ENCODE measurements at regions not wholly inside any gene's neighbourhood (a gene's known extent, or its start where the extent isn't known, plus 50 kb on each side); places are given as distances from the start of the nearest gene placed in this dataset.

- Histone ChIP-seq H3K9ac (ENCODE audit: insufficient read depth in 1 of 2, low read length in 2 of 2) (no peak overlapping the region), H3K27ac (ENCODE audit: low read depth in 1 of 2, low read length in 1 of 2) (no peak overlapping the region), H3K36me3 (ENCODE audit: control insufficient read depth in 4 of 4, insufficient read depth in 4 of 4, low read length in 4 of 4) (no peaks in the 10 kb centered on the region), H3K9me3 (ENCODE audit: control insufficient read depth in 4 of 4, insufficient read depth in 3 of 4, low read length in 3 of 4) (no peaks in the 10 kb centered on the region), H3K4me3 (no peak overlapping the region), H3K27me3 (ENCODE audit: control insufficient read depth in 3 of 3, insufficient read depth in 3 of 3, low read length in 2 of 3) (no peaks in the 10 kb centered on the region), H3K4me1 (ENCODE audit: control insufficient read depth in 5 of 5, insufficient read depth in 5 of 5, low read length in 5 of 5) (peaks cover 0 to 10% (median 0%) of the 10 kb centered on the region in 5 donors)
- no peak for TF ChIP-seq CTCF (IDR thresholded peaks at IDR 0.05; ENCODE audit: control extremely low read depth, extremely low read depth)
- DNase-seq (peak in 2 of 3 donors; percentile 17 to 24), ATAC-seq (ENCODE audit: insufficient read depth, low FRiP score) (no peak)
Observed at GRCh38 chr3:117141812-117142211, 432.2 kb downstream of the TUSC7 start.

- ATAC-seq (ENCODE audit: insufficient read depth, low FRiP score) (no peak), DNase-seq (peak in 1 of 3 donors; percentile 26)
- Histone ChIP-seq H3K27me3 (ENCODE audit: control insufficient read depth in 3 of 3, insufficient read depth in 3 of 3, low read length in 2 of 3) (no peaks in the 10 kb centered on the region), H3K9ac (ENCODE audit: insufficient read depth in 1 of 2, low read length in 2 of 2) (no peak overlapping the region), H3K9me3 (ENCODE audit: control insufficient read depth in 4 of 4, insufficient read depth in 3 of 4, low read length in 3 of 4) (no peaks in the 10 kb centered on the region), H3K27ac (ENCODE audit: low read depth in 1 of 2, low read length in 1 of 2) (no peak overlapping the region), H3K4me3 (no peak overlapping the region), H3K4me1 (ENCODE audit: control insufficient read depth in 5 of 5, insufficient read depth in 5 of 5, low read length in 5 of 5) (peaks cover 0 to 10% (median 0%) of the 10 kb centered on the region in 5 donors), H3K36me3 (ENCODE audit: control insufficient read depth in 4 of 4, insufficient read depth in 4 of 4, low read length in 4 of 4) (no peaks in the 10 kb centered on the region)
- 19 to 32% methylated on average over 5 of the region's 5 CpGs for WGBS, 2 donors
- TF ChIP-seq CTCF (IDR thresholded peaks at IDR 0.05; ENCODE audit: control extremely low read depth, extremely low read depth) = no peak
Observed at GRCh38 chr3:117144853-117145252, 435.3 kb downstream of the TUSC7 start.

- WGBS, 2 donors = 82 to 97% methylated on average over 2 of the region's 2 CpGs
- DNase-seq (no peak), ATAC-seq (ENCODE audit: insufficient read depth, low FRiP score) (no peak)
- no peak overlapping the region for H3K9ac ChIP-seq (ENCODE audit: insufficient read depth in 1 of 2, low read length in 2 of 2)
- H3K4me3 ChIP-seq = no peak overlapping the region
- TF ChIP-seq CTCF (IDR thresholded peaks at IDR 0.05; ENCODE audit: control extremely low read depth, extremely low read depth) = no peak
- no peak overlapping the region for H3K27ac ChIP-seq (ENCODE audit: low read depth in 1 of 2, low read length in 1 of 2)
- no peaks in the 10 kb centered on the region for H3K27me3 ChIP-seq (ENCODE audit: control insufficient read depth in 3 of 3, insufficient read depth in 3 of 3, low read length in 2 of 3)
- H3K36me3 ChIP-seq (ENCODE audit: control insufficient read depth in 4 of 4, insufficient read depth in 4 of 4, low read length in 4 of 4) = no peaks in the 10 kb centered on the region
- no peaks in the 10 kb centered on the region for H3K9me3 ChIP-seq (ENCODE audit: control insufficient read depth in 4 of 4, insufficient read depth in 3 of 4, low read length in 3 of 4)
- peaks cover 0 to 10% (median 0%) of the 10 kb centered on the region in 5 donors for H3K4me1 ChIP-seq (ENCODE audit: control insufficient read depth in 5 of 5, insufficient read depth in 5 of 5, low read length in 5 of 5)
Observed at GRCh38 chr3:117145677-117146076, 436.1 kb downstream of the TUSC7 start.

- H3K27me3 ChIP-seq (ENCODE audit: control insufficient read depth in 3 of 3, insufficient read depth in 3 of 3, low read length in 2 of 3) = no peaks in the 10 kb centered on the region
- no peak overlapping the region for H3K4me3 ChIP-seq
- H3K27ac ChIP-seq (ENCODE audit: low read depth in 1 of 2, low read length in 1 of 2) = no peak overlapping the region
- no peak for ATAC-seq (ENCODE audit: insufficient read depth, low FRiP score)
- no peak for TF ChIP-seq CTCF (IDR thresholded peaks at IDR 0.05; ENCODE audit: control extremely low read depth, extremely low read depth)
- H3K9me3 ChIP-seq (ENCODE audit: control insufficient read depth in 4 of 4, insufficient read depth in 3 of 4, low read length in 3 of 4) = no peaks in the 10 kb centered on the region
- WGBS, 2 donors = 40 to 55% methylated on average over 1 of the region's 1 CpG
- no peak overlapping the region for H3K9ac ChIP-seq (ENCODE audit: insufficient read depth in 1 of 2, low read length in 2 of 2)
- H3K4me1 ChIP-seq (ENCODE audit: control insufficient read depth in 5 of 5, insufficient read depth in 5 of 5, low read length in 5 of 5) = peaks cover 0 to 10% (median 0%) of the 10 kb centered on the region in 5 donors
- no peaks in the 10 kb centered on the region for H3K36me3 ChIP-seq (ENCODE audit: control insufficient read depth in 4 of 4, insufficient read depth in 4 of 4, low read length in 4 of 4)
- no peak for DNase-seq
Observed at GRCh38 chr3:117146571-117146970, 437.0 kb downstream of the TUSC7 start.
